ENCODE measurements at regions not wholly inside any gene's neighbourhood (a gene's known extent, or its start where the extent isn't known, plus 50 kb on each side); places are given as distances from the start of the nearest gene placed in this dataset.

- ATAC-seq: no peak
- Histone ChIP-seq H3K4me2 (ENCODE audit: low read depth, low read length) (no peak overlapping the region), H3K4me1 (ENCODE audit: insufficient read depth, low read length) (no peaks in the 10 kb centered on the region), H3K27me3 (ENCODE audit: control insufficient read depth in 1 of 2, insufficient read depth in 2 of 2, low read length in 2 of 2) (peaks cover 0 to 54% of the 10 kb centered on the region in 2 experiments; a peak in 3 of 5 replicates), H3K27ac (ENCODE audit: extremely low read length, insufficient read depth, low read length) (no peak overlapping the region), H3K79me2 (ENCODE audit: insufficient read depth, low read length) (no peaks in the 10 kb centered on the region), H3K36me3 (replicated peaks in 1 of 2; ENCODE audit: control insufficient read depth in 1 of 2, insufficient read depth in 2 of 2, low read length in 2 of 2) (no peaks in the 10 kb centered on the region), H2AFZ (ENCODE audit: low read length) (no peak overlapping the region), H3K4me3 (replicated peaks in 1 of 3; ENCODE audit: insufficient read depth in 1 of 3, low read depth in 2 of 3, low read length in 3 of 3) (no peak overlapping the region), H3K9ac (ENCODE audit: insufficient read depth, low read depth, low read length) (no peak overlapping the region), H3K9me3 (ENCODE audit: low read length) (no peaks in the 10 kb centered on the region), H4K20me1 (ENCODE audit: insufficient read depth, low read length) (no peaks in the 10 kb centered on the region)
- BruUV-seq (replicated peaks): no TSS peak
- FAIRE-seq: no peak
- ChIA-PET CTCF (ENCODE audit: low intra/inter-chr PET ratio, low total read pairs) (no interaction called here), POLR2A (no interaction called here)
- DNase-seq (ENCODE audit: low spot score): no peak
- TF ChIP-seq ZNF224 (CRISPR knock-in tag; IDR thresholded peaks at IDR 0.05) (no peak), TBL1XR1 (IDR thresholded peaks at IDR 0.05; ENCODE audit: borderline replicate concordance, low read length, partially characterized antibody) (no peak), SSRP1 (CRISPR knock-in tag; IDR thresholded peaks at IDR 0.05) (no peak), SOX13 (IDR thresholded peaks at IDR 0.05) (no peak), SOX13 (CRISPR knock-in tag; conservative IDR thresholded peaks at IDR 0.05 in 1 of 2, IDR thresholded peaks at IDR 0.05 in 1 of 2) (no peak), MXD3 (CRISPR knock-in tag; IDR thresholded peaks at IDR 0.05) (no peak), TBX2 (CRISPR knock-in tag; IDR thresholded peaks at IDR 0.05; ENCODE audit: borderline replicate concordance) (no peak), HOMEZ (CRISPR knock-in tag; IDR thresholded peaks at IDR 0.05; ENCODE audit: low read depth) (no peak)
- TF ChIP-seq, protein P1, sequence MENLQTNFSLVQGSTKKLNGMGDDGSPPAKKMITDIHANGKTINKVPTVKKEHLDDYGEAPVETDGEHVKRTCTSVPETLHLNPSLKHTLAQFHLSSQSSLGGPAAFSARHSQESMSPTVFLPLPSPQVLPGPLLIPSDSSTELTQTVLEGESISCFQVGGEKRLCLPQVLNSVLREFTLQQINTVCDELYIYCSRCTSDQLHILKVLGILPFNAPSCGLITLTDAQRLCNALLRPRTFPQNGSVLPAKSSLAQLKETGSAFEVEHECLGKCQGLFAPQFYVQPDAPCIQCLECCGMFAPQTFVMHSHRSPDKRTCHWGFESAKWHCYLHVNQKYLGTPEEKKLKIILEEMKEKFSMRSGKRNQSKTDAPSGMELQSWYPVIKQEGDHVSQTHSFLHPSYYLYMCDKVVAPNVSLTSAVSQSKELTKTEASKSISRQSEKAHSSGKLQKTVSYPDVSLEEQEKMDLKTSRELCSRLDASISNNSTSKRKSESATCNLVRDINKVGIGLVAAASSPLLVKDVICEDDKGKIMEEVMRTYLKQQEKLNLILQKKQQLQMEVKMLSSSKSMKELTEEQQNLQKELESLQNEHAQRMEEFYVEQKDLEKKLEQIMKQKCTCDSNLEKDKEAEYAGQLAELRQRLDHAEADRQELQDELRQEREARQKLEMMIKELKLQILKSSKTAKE (CRISPR knock-in tag; IDR thresholded peaks at IDR 0.05; ENCODE audit: borderline replicate concordance): no peak
- TF ChIP-seq, protein P2, sequence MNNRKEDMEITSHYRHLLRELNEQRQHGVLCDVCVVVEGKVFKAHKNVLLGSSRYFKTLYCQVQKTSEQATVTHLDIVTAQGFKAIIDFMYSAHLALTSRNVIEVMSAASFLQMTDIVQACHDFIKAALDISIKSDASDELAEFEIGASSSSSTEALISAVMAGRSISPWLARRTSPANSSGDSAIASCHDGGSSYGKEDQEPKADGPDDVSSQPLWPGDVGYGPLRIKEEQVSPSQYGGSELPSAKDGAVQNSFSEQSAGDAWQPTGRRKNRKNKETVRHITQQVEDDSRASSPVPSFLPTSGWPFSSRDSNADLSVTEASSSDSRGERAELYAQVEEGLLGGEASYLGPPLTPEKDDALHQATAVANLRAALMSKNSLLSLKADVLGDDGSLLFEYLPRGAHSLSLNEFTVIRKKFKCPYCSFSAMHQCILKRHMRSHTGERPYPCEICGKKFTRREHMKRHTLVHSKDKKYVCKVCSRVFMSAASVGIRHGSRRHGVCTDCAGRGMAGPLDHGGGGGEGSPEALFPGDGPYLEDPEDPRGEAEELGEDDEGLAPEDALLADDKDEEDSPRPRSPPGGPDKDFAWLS (CRISPR knock-in tag; IDR thresholded peaks at IDR 0.05; ENCODE audit: borderline replicate concordance): no peak
- WGBS (ENCODE audit: low lambda C conversion rate): 38% methylated on average over 3 of the region's 4 CpGs
- intact Hi-C loops (cut with micrococcal nuclease; ENCODE audit: unreplicated experiment) (no loop called here), in situ Hi-C loops (cut with HindIII; ENCODE audit: extremely low pct_ligation_motif_present, low pct_unique_long_range_greater_than_20kb) (no loop called here)
These were observed 115.2 kb downstream of the RAB18 start for GRCh38 chr10:27619329-27619728.

All from HepG2 (cell line).